HCT116 (cell line): ENCODE measurements at regions not wholly inside any gene's neighbourhood (a gene's known extent, or its start where the extent isn't known, plus 50 kb on each side); places are given as distances from the start of the nearest gene placed in this dataset.

Source experiments
- ATAC-seq: fragments of 200-7000 bp; cut with Tn5 transposase; 2 replicates; pipeline ENCODE4 v1.9.1; 2020; ENCODE audit warnings: mild to moderate bottlenecking, moderate library complexity
- BruUV-seq: library from RNA; stranded (reverse); fragments of 400-500 nt; replicated peaks from 2 replicates; lab custom pipeline; 2021; lab: Mats Ljungman, UMichigan
- CTCF ChIA-PET: fragments of 300-600 bp; sonication (Branson Sonifier 250); formaldehyde crosslinking; loops from one replicate; lab custom pipeline; 2021; ENCODE audit warnings: antibody characterized with exemption; lab: Charles Lee
- POLR2A ChIA-PET: fragments of 300-600, 350-600 bp; sonication (Branson Sonifier 250); formaldehyde crosslinking; loops from one replicate; lab custom pipeline; 2021; ENCODE audit warnings: antibody characterized with exemption; lab: Charles Lee
- RAD21 ChIA-PET, 2 experiments: fragments of 300-600 bp; sonication (Branson Sonifier 250); formaldehyde crosslinking; loops; one replicate each; lab custom pipeline; 2023; ENCODE audit warnings: low total read pairs in 2 of 2; ENCODE audit not compliant: uncharacterized antibody in 2 of 2, unreplicated experiment in 2 of 2, low non-redundant PET in 1 of 2; lab: Charles Lee
- DNase-seq: peaks from one replicate; pipeline ENCODE4 v3.0.0-alpha.2; 2010; ENCODE audit warnings: low read depth, low spot score
- H2AFZ ChIP-seq: fragments of 200-600 bp; shearing (Covaris generic), sonication (generic); 2 replicates; pipeline ENCODE4 v1.6.1; 2017; ENCODE audit warnings: low read depth, mixed run types, mixed read lengths, antibody characterized with exemption, low read length; ENCODE audit not compliant: poor library complexity, severe bottlenecking
- H3K27ac ChIP-seq: 2 replicates; pipeline ENCODE4 v1.5.1; 2012; ENCODE audit warnings: low read depth, low read length
- H3K27me3 ChIP-seq: fragments of 200-600 bp; sonication (generic); 2 replicates; pipeline ENCODE4 v1.6.1; 2016; ENCODE audit warnings: mixed run types, low read length, mixed read lengths; ENCODE audit not compliant: insufficient read depth
- H3K36me3 ChIP-seq, 2 experiments: fragments of 200-500 bp in 1 of 2; fragments of 200-600 bp in 1 of 2; sonication (Bioruptor generic) in 1 of 2; sonication (generic) in 1 of 2; 2 replicates each; pipeline versions ENCODE4 v1.5.1 to v1.6.1; 2014 to 2016; ENCODE audit warnings: low read length in 2 of 2, inconsistent platforms in 1 of 2, mixed read lengths in 1 of 2, mixed run types in 1 of 2; ENCODE audit not compliant: insufficient read depth in 2 of 2, control insufficient read depth in 1 of 2
- H3K4me1 ChIP-seq, 2 experiments: fragments of 200-600 bp in 1 of 2; sonication (generic) in 1 of 2; 2 replicates each; pipeline versions ENCODE4 v1.5.1 to v1.6.1; 2012 to 2017; ENCODE audit warnings: low read length in 2 of 2, inconsistent platforms in 1 of 2, mild to moderate bottlenecking in 1 of 2, mixed read lengths in 1 of 2, mixed run types in 1 of 2, moderate library complexity in 1 of 2; ENCODE audit not compliant: insufficient read depth in 2 of 2, control insufficient read depth in 1 of 2
- H3K4me2 ChIP-seq: fragments of 200-600 bp; sonication (generic); 2 replicates; pipeline ENCODE4 v1.6.1; 2017; ENCODE audit warnings: mixed run types, low read length, mixed read lengths
- H3K4me3 ChIP-seq, 2 experiments: fragments of 200-600 bp in 1 of 2; sonication (generic) in 1 of 2; replicated peaks in 1 of 2; 2 replicates each; pipeline ENCODE4 v1.5.1; 2011 to 2016; ENCODE audit warnings: low read length in 2 of 2, control low read depth in 1 of 2, low read depth in 1 of 2, mild to moderate bottlenecking in 1 of 2, mixed read lengths in 1 of 2, mixed run types in 1 of 2
- H3K79me2 ChIP-seq: fragments of 200-600 bp; sonication (generic); 2 replicates; pipeline ENCODE4 v1.6.1; 2017; ENCODE audit warnings: mild to moderate bottlenecking, mixed run types, low read length, moderate library complexity, mixed read lengths; ENCODE audit not compliant: insufficient read depth
- H3K9ac ChIP-seq: fragments of 200-600 bp; sonication (generic); 2 replicates; pipeline ENCODE4 v1.6.1; 2016; ENCODE audit warnings: low read length, mixed read lengths
- H3K9me2 ChIP-seq: fragments of 200-600 bp; sonication (generic), shearing (Covaris generic); 2 replicates; pipeline ENCODE4 v1.6.1; 2017; ENCODE audit warnings: mixed run types, mild to moderate bottlenecking, moderate library complexity; ENCODE audit not compliant: insufficient read depth
- H3K9me3 ChIP-seq, 2 experiments: fragments of 200-500 bp in 1 of 2; fragments of 200-600 bp in 1 of 2; sonication (Bioruptor generic) in 1 of 2; sonication (generic) in 1 of 2; 2 replicates each; pipeline ENCODE4 v1.6.1; 2014 to 2017; ENCODE audit warnings: low read length in 2 of 2, mixed read lengths in 2 of 2, inconsistent platforms in 1 of 2, low read depth in 1 of 2, mild to moderate bottlenecking in 1 of 2, mixed run types in 1 of 2, moderate library complexity in 1 of 2; ENCODE audit not compliant: control insufficient read depth in 1 of 2, insufficient read depth in 1 of 2
- H4K20me1 ChIP-seq: fragments of 200-600 bp; sonication (generic), shearing (Covaris generic); 2 replicates; pipeline ENCODE4 v1.6.1; 2017; ENCODE audit warnings: mixed run types, mild to moderate bottlenecking, moderate library complexity; ENCODE audit not compliant: insufficient read depth
- ATF3 ChIP-seq: IDR thresholded peaks from 2 replicates; pipeline ENCODE4 v1.6.1; 2012
- CBX3 ChIP-seq: IDR thresholded peaks from 2 replicates; pipeline ENCODE4 v1.6.1; 2012; ENCODE audit warnings: low read depth
- CEBPB ChIP-seq: IDR thresholded peaks from 2 replicates; pipeline ENCODE4 v1.6.1; 2012; ENCODE audit warnings: low read depth
- EGR1 ChIP-seq: IDR thresholded peaks from 2 replicates; pipeline ENCODE4 v1.6.1; 2012; ENCODE audit warnings: low read depth
- ELF1 ChIP-seq: IDR thresholded peaks from 2 replicates; pipeline ENCODE4 v1.6.1; 2012; ENCODE audit warnings: low read depth, borderline replicate concordance
- EZH2 ChIP-seq: fragments of 200-600 bp; sonication (generic); IDR thresholded peaks from 2 replicates; pipeline ENCODE4 v1.6.1; 2017; ENCODE audit warnings: antibody characterized with exemption, mixed run types
- EZH2phosphoT487 ChIP-seq: fragments of 200-600 bp; IDR thresholded peaks from 2 replicates; pipeline ENCODE4 v1.6.1; 2018; ENCODE audit warnings: antibody characterized with exemption, borderline replicate concordance
- FOSL1 ChIP-seq: IDR thresholded peaks from 2 replicates; pipeline ENCODE4 v1.6.1; 2012; ENCODE audit warnings: low read depth
- JUND ChIP-seq: IDR thresholded peaks from 2 replicates; pipeline ENCODE4 v1.6.1; 2012
- MAX ChIP-seq: IDR thresholded peaks from 2 replicates; pipeline ENCODE4 v1.6.1; 2012
- POLR2A ChIP-seq: IDR thresholded peaks from 2 replicates; pipeline ENCODE4 v1.7.0; 2011; ENCODE audit warnings: borderline replicate concordance; ENCODE audit not compliant: insufficient read depth, insufficient read length; ENCODE audit errors: extremely low read depth
- RAD21 ChIP-seq: IDR thresholded peaks from 2 replicates; pipeline ENCODE4 v1.6.1; 2012; ENCODE audit warnings: low read depth, mild to moderate bottlenecking
- REST ChIP-seq: IDR thresholded peaks from 2 replicates; pipeline ENCODE4 v1.6.1; 2012; ENCODE audit warnings: low read depth
- SRF ChIP-seq: IDR thresholded peaks from 2 replicates; pipeline ENCODE4 v1.6.1; 2012; ENCODE audit warnings: low read depth
- TCF7L2 ChIP-seq: IDR thresholded peaks from 2 replicates; pipeline ENCODE4 v1.7.0; 2011; ENCODE audit warnings: borderline replicate concordance, inconsistent platforms; ENCODE audit not compliant: insufficient read depth, insufficient read length; ENCODE audit errors: extremely low read depth
- ZNF274 ChIP-seq: fragments of 200-500 bp; sonication (Bioruptor generic); IDR thresholded peaks from 2 replicates; pipeline ENCODE4 v1.6.1; 2014; ENCODE audit warnings: mild to moderate bottlenecking, low read depth, low read length, inconsistent platforms
- intact Hi-C: fragments of 100-400 bp; cut with micrococcal nuclease; formaldehyde crosslinking; loops from 2 replicates; pipeline ENCODE4 v1.10.0; 2022

- CTCF ChIA-PET = no interaction called here
- Histone ChIP-seq H3K27ac (no peak overlapping the region), H3K9ac (no peak overlapping the region), H3K79me2 (no peaks in the 10 kb centered on the region), H3K4me2 (no peak overlapping the region), H2AFZ (no peak overlapping the region), H4K20me1 (no peaks in the 10 kb centered on the region), H3K4me1 (no peaks in the 10 kb centered on the region), H3K36me3 (no peaks in the 10 kb centered on the region), H3K4me3 (no peak overlapping the region), H3K9me2 (no peaks in the 10 kb centered on the region), H3K9me3 (no peaks in the 10 kb centered on the region), H3K27me3 (peaks cover 15% of the 10 kb centered on the region; the same call in 1 of the 2 replicates)
- DNase-seq (no peak), ATAC-seq (no peak)
- TF ChIP-seq ELF1 (no peak), SRF (no peak), EGR1 (no peak), TCF7L2 (no peak), MAX (no peak), JUND (no peak)
- BruUV-seq = no TSS peak
- intact Hi-C loops = no loop called here
- POLR2A ChIA-PET = no interaction called here
- RAD21 ChIA-PET = no interaction called here
Measured at GRCh38 chr10:45201271-45201670, 114.1 kb downstream of the OR13A1 start.

GRCh38 chr10:45202242-45202641 lies 113.2 kb downstream of the OR13A1 start:
- H3K36me3 ChIP-seq = no peaks in the 10 kb centered on the region
- no peaks in the 10 kb centered on the region for H3K9me3 ChIP-seq
- H3K79me2 ChIP-seq = no peaks in the 10 kb centered on the region
- ChIA-PET RAD21 (no interaction called here), POLR2A (no interaction called here), CTCF (no interaction called here)
- no peaks in the 10 kb centered on the region for H3K4me1 ChIP-seq
- ATAC-seq (no peak), DNase-seq (no peak)
- no TSS peak for BruUV-seq
- no peak for TF ChIP-seq FOSL1
- TF ChIP-seq RAD21 = no peak
- TF ChIP-seq EZH2phosphoT487 = no peak
- TF ChIP-seq EZH2 = no peak
- TF ChIP-seq ZNF274 = no peak
- TF ChIP-seq CEBPB = no peak
- TF ChIP-seq REST = no peak
- TF ChIP-seq ATF3 = no peak
- no peak for TF ChIP-seq POLR2A
- no peak for TF ChIP-seq CBX3
- H3K27me3 ChIP-seq = peaks cover 15% of the 10 kb centered on the region; the same call in 1 of the 2 replicates
- no peak overlapping the region for H3K9ac ChIP-seq
- no peaks in the 10 kb centered on the region for H4K20me1 ChIP-seq
- H3K9me2 ChIP-seq = no peaks in the 10 kb centered on the region
- no peak overlapping the region for H3K4me3 ChIP-seq
- H2AFZ ChIP-seq = no peak overlapping the region
- no peak overlapping the region for H3K27ac ChIP-seq
- intact Hi-C loops = no loop called here
- no peak overlapping the region for H3K4me2 ChIP-seq
